GM18502 (cell line): ENCODE measurements at regions not wholly inside any gene's neighbourhood (a gene's known extent, or its start where the extent isn't known, plus 50 kb on each side); places are given as distances from the start of the nearest gene placed in this dataset.
"Not testable (repeated sequence)": the region's sequence is repeated elsewhere in the genome, so short reads cannot be mapped to it uniquely, and the experiment has no call there.

ENCODE experiments used
- ATAC-seq: cut with Tn5 transposase; IDR thresholded peaks from one replicate; pipeline ENCODE4 v1.9.1; 2021; ENCODE audit warnings: mild to moderate bottlenecking; ENCODE audit not compliant: unreplicated experiment, poor library complexity

- ATAC-seq: no peak
Observed at GRCh38 chr13:69649063-69649392, 458.6 kb upstream of the ATXN8OS start.

- ATAC-seq: no peak
Observed at GRCh38 chr13:69648340-69649062, 459.1 kb upstream of the ATXN8OS start.

GRCh38 chr13:69644447-69644846 is 463.2 kb upstream of the ATXN8OS start:
- ATAC-seq: no peak

GRCh38 chr13:69641773-69642172 is 465.9 kb upstream of the ATXN8OS start:
- ATAC-seq: no peak

GRCh38 chr13:69633044-69633443 is 474.6 kb upstream of the ATXN8OS start:
- ATAC-seq: no peak

- no peak for ATAC-seq
Observed at GRCh38 chr13:69623973-69624372, 483.7 kb upstream of the ATXN8OS start.

GRCh38 chr13:69619651-69620050 is 488.0 kb upstream of the ATXN8OS start:
- ATAC-seq: no peak

- no peak for ATAC-seq
Observed at GRCh38 chr13:69618838-69619237, 488.8 kb upstream of the ATXN8OS start.

- no peak for ATAC-seq
Observed at GRCh38 chr13:69618393-69618792, 489.2 kb upstream of the ATXN8OS start.

GRCh38 chr13:69617587-69617986 is 490.0 kb upstream of the ATXN8OS start:
- no peak for ATAC-seq

- ATAC-seq: no peak
Observed at GRCh38 chr13:69616396-69616795, 491.2 kb upstream of the ATXN8OS start.

GRCh38 chr13:69615055-69615454 is 492.6 kb upstream of the ATXN8OS start:
- not testable (repeated sequence) for ATAC-seq

GRCh38 chr13:69604698-69605097 is 502.9 kb upstream of the ATXN8OS start:
- no peak for ATAC-seq

- ATAC-seq: no peak
Observed at GRCh38 chr13:69603144-69603853, 504.3 kb upstream of the ATXN8OS start.

GRCh38 chr13:69601661-69602060 is 506.0 kb upstream of the ATXN8OS start:
- ATAC-seq: no peak

- no peak for ATAC-seq
Observed at GRCh38 chr13:69600811-69601210, 506.8 kb upstream of the ATXN8OS start.

GRCh38 chr13:69597088-69597487 is 510.5 kb upstream of the ATXN8OS start:
- no peak for ATAC-seq

GRCh38 chr13:69595181-69595580 is 512.4 kb upstream of the ATXN8OS start:
- no peak for ATAC-seq

- ATAC-seq: no peak
Observed at GRCh38 chr13:69591437-69591836, 516.2 kb upstream of the ATXN8OS start.

GRCh38 chr13:69589531-69590235 is 517.9 kb upstream of the ATXN8OS start:
- no peak for ATAC-seq

- no peak for ATAC-seq
Observed at GRCh38 chr13:69585656-69586055, 522.0 kb upstream of the ATXN8OS start.
